C4-2B (cell line): ENCODE measurements at regions not wholly inside any gene's neighbourhood (a gene's known extent, or its start where the extent isn't known, plus 50 kb on each side); places are given as distances from the start of the nearest gene placed in this dataset.

ENCODE experiments used
- H3K27ac ChIP-seq: fragments of 450-650 bp; 2 replicates; pipeline ENCODE4 v1.5.1; 2017
- ZFX ChIP-seq: fragments of 450-650 bp; IDR thresholded peaks from 2 replicates; pipeline ENCODE4 v1.6.1; 2017
- TF ChIP-seq, protein P1 (sequence below): fragments of 450-650 bp; conservative IDR thresholded peaks from 2 replicates; pipeline ENCODE4 v1.5.1; 2017; ENCODE audit warnings: mild to moderate bottlenecking

- H3K27ac ChIP-seq = no peak overlapping the region
- TF ChIP-seq, protein P1, sequence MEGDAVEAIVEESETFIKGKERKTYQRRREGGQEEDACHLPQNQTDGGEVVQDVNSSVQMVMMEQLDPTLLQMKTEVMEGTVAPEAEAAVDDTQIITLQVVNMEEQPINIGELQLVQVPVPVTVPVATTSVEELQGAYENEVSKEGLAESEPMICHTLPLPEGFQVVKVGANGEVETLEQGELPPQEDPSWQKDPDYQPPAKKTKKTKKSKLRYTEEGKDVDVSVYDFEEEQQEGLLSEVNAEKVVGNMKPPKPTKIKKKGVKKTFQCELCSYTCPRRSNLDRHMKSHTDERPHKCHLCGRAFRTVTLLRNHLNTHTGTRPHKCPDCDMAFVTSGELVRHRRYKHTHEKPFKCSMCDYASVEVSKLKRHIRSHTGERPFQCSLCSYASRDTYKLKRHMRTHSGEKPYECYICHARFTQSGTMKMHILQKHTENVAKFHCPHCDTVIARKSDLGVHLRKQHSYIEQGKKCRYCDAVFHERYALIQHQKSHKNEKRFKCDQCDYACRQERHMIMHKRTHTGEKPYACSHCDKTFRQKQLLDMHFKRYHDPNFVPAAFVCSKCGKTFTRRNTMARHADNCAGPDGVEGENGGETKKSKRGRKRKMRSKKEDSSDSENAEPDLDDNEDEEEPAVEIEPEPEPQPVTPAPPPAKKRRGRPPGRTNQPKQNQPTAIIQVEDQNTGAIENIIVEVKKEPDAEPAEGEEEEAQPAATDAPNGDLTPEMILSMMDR = no peak
- TF ChIP-seq ZFX = no peak
Observed at GRCh38 chr11:129251067-129251466, 58.9 kb upstream of the ARHGAP32 start.

DNA sequence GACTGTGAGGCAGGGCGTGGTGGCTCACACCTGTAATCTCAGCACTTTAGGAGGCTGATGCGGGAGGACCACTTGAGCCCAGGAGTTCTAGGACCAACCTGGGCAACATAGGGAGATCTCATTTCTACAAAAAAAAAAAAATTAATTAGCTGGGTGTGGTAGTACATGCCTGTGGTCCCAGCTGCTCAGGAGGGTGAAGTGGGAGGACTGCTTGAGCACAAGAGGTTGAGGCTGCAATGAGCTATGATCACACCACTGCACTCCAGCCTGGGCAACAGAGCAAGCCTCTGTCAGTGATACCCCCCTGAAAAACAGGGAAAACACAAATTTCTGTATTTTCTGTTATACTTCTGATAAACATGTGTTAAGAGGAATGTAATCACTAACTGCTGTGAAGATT lies 57.8 kb upstream of the ARHGAP32 start:
- TF ChIP-seq, protein P1 = no peak
- TF ChIP-seq ZFX = no peak
- no peak overlapping the region for H3K27ac ChIP-seq

DNA sequence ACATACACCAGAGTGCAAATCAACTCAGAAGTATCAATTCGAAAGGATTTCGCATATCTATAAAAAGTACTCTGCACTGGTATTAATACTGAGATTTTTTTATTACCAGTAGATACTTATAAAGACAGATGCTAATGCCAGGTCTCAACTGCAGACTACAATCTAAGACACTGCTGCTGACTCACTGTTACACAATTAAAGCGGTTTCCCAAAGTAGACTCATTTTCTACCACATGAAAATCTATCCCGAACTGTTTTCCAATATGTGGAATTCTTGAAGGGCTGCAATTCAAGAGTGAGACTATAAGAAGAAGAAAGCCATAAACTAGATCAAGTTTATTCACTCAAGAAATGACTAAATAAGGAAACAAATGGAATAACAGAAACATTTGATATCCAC lies 57.2 kb upstream of the ARHGAP32 start:
- TF ChIP-seq ZFX = no peak
- TF ChIP-seq, protein P1 = no peak
- no peak overlapping the region for H3K27ac ChIP-seq

GRCh38 chr11:129248618-129249017 lies 56.5 kb upstream of the ARHGAP32 start:
- TF ChIP-seq, protein P1 = no peak
- TF ChIP-seq ZFX = no peak

DNA sequence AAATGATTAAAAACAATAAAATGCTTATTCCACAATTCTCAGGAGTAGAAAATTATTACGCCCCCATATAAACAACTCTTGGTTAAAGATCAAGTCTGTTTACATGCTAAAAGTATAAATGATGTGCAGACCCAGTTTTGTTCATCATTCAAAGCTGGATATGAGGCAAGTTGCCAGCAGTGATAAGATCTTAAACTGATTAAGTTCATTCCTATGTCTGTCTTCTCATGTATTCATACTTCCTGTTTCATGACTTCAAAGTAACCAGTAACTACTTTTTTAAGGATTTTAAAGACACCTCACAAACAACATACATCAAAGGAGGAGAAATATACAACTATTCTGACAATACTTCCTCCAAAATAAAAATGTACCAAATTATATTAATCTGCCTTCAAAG lies 55.0 kb upstream of the ARHGAP32 start:
- no peak for TF ChIP-seq ZFX
- TF ChIP-seq, protein P1 = no peak

More at GRCh38 chr11:129248618-129249017, 56.5 kb upstream of the ARHGAP32 start:
- no peak overlapping the region for H3K27ac ChIP-seq

DNA sequence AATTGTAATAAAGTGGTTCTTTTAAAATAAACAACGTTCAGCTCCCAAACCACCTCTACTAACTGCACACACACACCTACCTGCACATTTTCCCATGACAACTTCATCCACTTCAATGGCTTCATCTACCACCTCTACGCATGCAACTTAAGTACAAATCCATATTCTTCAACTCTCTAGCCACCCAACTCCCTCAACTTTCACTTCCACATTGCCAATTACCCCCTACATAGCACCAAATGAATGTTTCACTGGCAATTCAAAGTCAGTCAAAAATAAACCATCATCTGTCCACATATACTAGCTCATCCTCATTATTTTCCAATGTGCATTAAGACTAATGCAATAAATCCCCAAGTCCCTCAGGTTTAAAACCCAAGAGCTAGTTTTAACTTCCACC lies 50.7 kb upstream of the ARHGAP32 start:
- H3K27ac ChIP-seq = no peak overlapping the region
- TF ChIP-seq ZFX = no peak
- TF ChIP-seq, protein P1 = no peak

More for the DNA sequence above, 55.0 kb upstream of the ARHGAP32 start:
- H3K27ac ChIP-seq = no peak overlapping the region
